TTC549 (cell line): ENCODE measurements at regions not wholly inside any gene's neighbourhood (a gene's known extent, or its start where the extent isn't known, plus 50 kb on each side); places are given as distances from the start of the nearest gene placed in this dataset.

ENCODE experiments used
- FAIRE-seq: peaks from 2 replicates; lab custom pipeline; 2012; peaks lifted over from hg19 to GRCh38; lab: Jason Lieb, UNC

DNA sequence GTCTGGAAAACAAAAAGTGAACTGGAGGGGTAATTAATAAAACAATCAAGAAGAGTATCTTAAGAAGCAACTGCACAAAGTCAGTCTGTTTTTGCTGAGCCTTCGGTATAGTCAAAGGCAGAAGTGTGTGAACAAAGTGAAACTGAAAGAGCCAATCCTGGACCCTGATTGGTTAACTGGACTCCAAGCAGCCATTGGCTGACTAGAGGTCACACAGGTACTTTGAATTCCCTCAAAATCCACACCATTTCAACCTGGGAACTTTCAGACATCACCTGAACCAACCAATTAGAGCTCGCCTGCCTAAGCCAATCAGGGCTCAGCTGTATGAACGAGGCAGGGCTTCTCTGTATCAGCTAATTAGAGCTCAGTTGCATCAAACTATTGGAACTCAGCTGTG lies 286.7 kb downstream of the TLE4 start:
- no peak for FAIRE-seq

DNA sequence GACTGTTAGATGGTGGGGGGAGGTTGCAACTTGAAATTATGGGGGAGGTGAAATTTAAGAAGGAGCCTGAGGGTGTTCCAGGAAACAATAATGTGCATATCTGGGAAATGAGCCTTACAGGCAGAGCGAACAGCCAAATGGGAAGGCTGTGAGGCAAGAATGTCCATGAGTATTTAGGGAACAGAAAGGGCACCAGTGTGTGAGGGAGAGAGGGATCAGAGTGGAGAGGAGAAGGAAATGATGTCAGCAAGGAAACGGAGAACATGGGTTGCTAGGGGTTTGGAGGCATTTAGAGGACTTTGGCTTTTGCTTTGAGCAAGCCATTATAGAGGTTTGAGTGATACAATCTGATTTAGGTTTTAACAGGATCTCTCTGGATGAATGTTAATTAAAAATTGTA lies 285.4 kb downstream of the TLE4 start:
- FAIRE-seq: no peak

DNA sequence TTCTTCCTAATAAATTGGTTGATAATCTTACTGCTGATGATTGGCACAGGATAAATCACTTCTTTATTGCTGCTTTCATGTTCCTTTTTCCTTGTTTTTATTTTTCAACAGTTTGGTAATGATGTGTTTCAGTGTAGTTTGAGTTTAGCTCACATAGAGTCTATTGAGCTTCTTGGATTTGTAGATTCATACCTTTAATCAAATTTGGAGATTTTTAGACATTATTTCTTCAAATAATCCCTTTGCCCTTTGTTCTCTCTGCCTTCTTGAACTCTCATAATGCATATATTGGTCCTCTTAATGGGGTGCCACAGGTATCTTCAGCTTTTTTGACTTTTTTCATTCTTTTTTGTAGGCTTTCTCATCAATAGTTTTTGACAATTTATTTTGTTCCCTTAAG lies 275.3 kb downstream of the TLE4 start:
- FAIRE-seq: no peak

DNA sequence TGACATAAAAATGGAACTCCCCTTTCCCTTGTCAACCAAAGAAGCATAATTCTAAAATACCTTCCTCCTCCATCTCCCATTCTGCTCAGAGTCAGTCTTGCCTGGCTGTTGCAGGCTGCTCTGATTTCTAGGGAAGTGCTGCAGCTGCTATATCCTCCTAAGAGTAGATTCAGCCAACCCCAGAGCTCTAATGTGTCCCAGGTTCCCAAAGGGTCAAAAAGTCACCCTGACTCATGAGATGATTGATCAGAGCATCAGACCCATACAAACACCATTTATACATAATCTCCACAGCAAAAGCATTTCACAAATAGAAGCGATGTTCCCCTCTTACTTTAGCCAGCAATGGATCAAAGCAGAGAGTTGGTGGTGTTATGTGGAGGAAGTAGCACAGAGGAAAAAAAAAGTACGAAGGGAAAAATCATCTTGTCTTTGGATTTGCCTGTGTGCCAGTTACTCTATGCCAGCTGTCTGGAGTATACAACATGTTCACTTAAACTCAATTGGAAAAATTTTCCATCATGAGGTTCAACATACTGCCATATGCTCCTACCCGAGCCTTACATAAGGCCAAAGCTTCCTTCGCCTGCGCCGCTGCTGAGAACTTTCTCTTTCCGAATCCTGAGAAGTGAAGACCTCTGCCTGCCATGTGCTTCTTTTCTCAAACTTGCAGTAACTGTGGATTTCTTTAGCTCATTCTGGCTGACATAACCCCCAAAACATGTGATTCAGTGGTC lies 258.0 kb downstream of the TLE4 start:
- FAIRE-seq: no peak

DNA sequence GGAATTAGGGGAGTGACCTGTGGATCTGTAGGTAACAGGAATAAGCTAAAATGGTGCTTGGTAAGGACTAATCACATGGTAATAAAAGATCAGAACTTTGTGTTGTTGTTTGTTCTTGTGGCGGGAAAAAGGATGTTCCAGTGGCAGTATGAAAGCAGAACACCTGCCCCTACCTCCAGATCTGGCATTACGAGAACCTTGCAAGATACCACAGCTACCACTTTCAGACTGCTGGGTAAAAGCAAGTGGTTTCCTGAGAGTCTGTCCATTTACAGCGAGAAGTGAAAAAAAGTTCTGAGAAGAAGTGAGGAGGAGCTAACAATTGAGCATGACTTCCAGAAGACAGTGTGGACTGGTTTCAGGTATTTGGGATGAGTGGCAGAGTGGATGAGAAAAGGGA lies 252.5 kb downstream of the TLE4 start:
- no peak for FAIRE-seq

DNA sequence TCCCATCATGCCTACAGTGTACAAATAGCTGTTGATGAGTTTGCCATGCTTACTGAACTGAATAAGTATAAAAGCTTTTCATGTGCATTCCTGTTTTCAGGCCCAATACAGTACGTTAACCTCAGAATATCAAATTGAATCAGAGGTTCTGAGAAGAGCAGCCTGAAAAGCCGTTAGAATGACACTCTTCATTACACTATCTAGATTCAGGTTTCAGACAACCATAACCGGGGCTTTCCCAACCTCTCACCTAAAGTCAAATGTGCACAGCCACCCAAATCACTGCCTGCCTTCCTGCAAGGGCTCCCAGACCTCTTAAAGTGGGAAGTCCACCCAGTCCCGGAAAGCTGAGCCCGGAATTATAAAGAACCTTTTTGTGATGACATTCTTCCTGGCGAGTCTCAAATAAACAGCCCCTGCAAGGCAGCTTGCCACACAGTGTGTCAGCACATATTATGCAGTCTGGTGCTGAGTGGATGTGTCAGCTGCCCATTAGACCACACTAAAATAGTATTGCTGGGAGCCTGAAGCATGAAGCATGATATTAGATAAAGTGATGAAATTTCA lies 245.8 kb downstream of the TLE4 start:
- no peak for FAIRE-seq

DNA sequence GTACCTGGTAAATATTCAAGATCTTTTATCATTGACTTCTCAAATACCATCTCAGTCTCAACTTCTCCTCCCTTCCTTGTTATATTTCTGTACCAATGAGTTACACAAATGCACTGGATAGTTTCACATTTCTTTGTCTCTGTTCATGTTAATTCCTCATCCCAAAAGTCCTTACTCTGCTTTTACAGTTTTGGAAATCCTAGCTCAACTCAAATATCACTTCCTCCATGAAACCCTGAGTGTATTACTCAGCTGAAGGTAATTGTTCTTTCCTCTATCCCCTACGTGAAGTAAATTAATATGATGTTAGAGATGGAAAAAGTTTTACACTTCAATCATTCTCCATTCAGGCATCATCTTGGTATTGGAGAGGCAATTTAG lies 241.5 kb downstream of the TLE4 start:
- no peak for FAIRE-seq

DNA sequence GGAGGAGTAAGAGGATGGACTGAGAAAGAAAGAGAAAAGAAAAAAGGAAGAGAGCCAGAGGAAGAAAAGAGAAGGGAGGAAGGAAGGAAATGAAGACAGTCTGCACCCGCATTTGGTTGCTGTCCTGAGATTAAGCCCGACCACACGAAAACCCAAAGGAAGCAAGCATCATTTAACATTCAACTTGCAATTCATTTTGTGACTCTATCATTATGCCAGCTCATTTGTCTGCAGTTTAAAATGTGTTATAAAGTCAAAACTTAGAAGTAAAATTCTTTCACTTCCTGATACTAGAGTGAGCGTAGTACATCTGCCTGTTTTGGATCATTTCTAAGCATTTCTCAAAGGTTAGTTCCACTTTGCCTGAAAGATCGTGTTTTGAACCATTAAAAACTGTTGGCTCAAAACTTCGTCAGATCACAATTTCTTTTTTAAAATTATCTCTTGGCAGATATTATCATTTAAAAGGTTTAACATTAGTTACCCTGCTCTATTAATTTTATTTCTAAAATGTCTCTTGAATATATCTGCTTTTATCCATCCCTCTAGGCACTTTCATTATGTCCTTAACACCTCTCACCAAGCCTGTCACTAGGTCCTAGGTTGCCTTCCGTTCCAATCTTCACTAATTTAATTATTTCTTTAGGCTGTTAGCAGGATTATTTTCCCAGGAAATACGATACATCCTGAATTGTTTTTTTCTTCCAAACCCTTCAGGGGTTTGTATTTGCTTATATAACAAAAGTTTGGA lies 240.9 kb downstream of the TLE4 start:
- no peak for FAIRE-seq

DNA sequence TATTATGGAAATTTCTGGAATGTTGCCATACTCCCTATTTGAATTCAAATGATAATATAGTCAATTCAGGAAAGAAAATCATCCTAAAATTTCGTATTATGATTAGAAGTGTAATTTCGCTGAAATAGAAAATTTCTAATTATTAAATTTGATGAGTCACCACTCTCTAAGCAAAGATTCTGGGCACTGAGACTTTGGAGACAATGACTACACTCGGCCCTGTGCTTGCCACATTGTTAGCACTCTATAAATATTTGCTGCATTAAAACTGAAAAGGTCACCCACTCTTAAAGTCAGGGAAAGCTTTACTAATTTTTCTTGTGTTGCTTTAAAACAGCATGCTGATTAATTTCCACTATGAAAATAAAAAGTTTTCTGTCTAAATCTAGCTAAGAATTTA lies 240.3 kb downstream of the TLE4 start:
- FAIRE-seq: no peak

DNA sequence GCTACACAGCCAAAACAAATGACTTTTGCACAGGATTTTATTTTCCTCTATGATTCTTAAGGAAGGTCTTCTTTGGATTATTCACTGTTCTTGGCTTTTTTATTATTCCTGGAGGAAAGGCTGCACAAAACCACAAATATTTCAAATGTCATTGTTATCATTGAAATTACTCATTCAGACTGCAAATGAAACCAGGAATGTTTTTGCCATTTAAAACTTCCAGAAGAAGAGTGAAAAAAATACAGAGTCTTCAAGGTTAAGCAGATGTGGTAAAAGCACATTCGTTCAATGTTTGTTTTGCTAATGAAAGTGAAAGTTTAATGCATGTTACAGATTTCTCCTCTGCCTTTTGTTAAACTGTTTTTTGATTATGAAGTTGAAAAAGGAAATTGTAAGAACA lies 238.2 kb downstream of the TLE4 start:
- no peak for FAIRE-seq

DNA sequence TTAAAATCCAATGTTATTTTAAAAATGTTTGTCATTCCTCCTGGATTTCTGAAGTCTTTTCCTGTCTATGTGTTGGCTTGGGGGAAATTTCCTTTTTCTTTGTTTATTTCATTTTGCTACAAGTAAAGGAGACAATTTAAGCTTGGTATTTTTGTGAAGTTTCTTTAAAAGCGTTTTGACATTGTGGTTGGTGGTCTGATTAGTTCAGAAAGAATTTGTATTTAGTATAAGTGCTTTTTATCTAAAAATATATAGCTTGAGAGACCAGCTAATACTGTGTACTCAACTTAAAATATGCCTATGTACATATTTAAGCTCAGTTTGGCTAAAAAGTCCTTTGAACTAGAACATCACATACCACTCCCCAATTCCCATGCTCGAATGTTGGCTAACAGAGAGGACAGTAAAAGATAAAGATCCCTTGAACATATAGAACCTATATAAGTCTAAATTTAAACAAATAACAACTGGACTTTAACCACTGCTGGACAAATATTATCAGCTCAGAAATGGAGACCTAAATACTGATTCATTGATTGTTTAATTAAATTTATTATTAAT lies 237.6 kb downstream of the TLE4 start:
- FAIRE-seq: no peak

DNA sequence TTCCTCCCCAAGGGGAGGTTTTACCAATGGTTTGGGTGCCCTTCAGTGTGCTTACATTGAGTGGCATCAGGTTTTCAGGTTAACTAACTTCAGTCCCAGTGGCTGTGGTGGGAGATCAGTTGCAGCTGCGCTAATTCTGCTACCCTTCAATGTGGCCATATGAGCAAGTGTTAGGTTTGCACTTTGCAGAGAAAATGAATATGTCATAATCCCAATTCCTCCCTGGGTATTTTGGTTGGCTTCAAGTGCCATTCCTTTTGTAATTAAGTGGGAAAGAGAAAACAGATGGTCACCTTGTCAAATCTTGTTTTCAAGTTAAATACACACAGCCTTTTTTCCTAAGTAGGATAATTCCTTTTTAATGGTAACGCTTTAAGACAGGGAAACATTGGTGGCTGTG lies 236.2 kb downstream of the TLE4 start:
- no peak for FAIRE-seq

DNA sequence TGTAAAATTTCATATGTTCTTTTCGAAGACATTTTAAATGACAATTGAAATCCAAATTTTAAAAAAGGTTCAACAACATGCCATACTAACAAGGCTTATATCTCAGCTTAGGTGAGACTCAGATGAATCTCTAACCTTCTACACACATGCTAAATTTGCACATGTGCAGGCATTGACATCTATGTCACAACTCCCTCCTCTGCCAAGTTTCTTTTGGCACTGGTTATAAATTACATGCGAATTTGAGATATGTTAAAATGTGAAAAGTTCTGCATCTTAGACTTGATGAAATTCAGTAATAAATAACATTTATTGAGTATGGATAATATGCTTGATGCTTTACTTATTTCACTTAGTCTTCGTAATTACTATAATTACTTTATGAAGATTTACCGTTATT lies 234.3 kb downstream of the TLE4 start:
- FAIRE-seq: no peak

DNA sequence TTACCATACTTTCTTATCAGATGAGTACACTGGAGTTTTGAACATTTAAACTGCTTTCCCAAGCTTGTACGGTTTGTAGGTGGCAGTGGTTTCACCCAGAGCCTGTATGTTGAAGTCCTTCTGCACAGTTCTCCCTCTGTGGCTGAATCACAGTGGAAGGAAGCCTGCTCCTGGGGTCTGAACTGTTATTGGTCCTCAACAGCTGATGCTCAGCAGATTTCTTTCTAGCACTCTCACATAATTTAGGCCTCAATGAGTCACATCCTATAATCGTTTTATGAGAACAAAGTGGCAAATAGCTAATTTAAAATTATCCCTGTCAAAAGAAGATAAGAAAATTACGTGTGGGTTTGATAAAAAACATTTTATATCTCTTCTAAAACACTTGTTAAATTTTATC lies 229.7 kb downstream of the TLE4 start:
- no peak for FAIRE-seq

DNA sequence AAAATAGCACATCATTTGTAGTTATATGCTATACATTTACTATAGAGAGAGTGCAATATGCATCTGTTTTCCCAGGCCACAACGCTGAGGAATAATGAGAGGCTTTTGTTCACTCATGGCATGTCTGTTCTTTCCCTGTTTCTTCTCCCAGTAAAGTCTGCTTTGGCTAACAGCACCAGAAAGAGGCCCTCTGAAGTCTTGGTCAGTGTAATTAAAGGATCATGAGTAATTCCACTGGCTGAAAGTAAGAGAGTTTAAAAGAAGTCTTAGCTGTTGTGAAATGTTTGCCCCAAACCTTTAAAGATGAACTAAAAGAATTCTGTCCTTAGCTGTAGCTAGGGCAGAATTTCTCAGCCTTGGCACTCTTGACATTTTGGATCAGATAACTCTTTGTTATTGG lies 228.8 kb downstream of the TLE4 start:
- FAIRE-seq: no peak

DNA sequence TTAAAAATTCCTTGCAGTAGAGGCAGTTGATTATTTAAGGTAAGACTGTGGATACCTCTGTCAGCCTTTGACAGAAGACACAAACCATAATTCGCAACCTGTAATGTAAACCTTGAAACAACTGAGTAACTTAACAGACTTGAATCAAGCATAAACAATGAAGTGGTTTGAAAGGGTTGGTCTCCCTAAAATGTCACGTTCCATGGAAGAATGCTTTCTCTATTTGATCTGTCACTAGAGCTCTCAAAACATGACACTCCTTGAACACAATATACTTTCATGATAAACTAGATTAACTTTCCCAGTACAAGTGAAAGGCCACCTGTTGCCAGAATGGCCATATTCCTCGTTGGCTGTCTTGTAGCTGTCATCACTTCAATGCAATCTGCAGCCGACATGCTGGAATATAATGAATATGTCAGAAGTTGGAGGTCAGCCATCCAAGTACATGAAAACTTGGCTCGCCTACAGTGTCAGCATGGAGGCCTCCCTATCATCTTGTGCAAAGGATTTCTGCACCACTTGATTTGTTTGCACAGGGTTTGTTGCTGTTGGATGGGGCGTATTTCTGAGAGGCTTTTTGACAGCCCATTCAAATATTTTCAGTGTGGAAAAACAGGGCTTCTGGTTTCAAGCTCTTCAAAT lies 228.0 kb downstream of the TLE4 start:
- FAIRE-seq: no peak

DNA sequence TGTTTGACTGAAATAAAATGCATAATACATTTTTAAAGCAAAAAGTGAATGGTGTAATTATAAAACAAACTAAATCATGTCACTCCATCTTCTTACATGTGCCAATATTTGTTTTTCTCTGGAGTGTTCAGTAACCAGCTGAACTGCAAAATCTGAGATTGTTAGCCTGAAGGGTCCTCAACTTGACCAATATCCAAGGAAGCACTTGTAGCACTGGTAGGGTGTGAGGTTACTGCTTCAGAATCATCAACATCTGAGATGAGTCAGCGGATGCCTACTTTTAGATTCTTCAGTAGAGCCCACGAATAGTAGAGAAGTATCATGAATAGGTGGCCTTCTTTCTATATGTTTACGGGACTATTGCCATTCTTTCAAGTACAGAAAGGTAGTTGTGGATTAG lies 226.7 kb downstream of the TLE4 start:
- FAIRE-seq: no peak

DNA sequence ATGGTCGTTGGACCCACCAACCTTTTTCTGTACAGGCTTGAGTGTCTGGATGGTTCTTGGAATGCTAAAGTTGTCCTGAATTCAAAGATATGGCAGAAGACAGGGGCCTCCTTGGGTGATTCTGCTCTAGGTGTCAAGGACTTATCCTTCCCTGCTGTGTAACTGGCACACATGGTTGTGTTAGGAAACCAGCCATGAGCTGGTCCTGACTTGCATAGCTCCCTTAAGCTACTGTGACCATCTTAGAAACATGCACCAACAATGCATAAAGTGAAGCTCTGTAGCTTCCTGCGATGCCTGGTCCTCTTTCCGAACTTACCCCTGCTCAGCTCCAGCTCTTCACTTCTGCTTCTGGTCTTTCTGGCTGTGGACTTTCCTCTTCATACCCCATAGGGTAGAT lies 224.6 kb downstream of the TLE4 start:
- FAIRE-seq: no peak

DNA sequence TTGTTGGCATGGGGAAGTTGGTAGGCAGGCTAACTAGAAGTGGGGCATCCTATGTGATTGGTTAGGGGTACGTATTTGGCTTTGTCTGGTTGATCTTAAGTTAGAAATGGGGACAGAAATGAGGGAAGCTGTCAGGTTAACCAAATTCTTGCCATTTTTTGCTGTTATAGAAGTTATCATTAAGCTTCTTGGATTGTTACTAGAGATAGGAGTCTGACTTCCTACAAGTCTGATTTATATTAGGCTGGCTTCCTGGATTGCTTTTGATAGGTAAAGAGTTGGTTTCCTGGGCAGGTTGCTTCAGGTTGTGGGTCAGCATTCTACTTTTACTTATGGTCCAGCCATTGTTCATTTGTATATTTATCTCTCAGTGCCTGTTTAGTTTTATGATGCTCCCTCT lies 216.9 kb downstream of the TLE4 start:
- no peak for FAIRE-seq

DNA sequence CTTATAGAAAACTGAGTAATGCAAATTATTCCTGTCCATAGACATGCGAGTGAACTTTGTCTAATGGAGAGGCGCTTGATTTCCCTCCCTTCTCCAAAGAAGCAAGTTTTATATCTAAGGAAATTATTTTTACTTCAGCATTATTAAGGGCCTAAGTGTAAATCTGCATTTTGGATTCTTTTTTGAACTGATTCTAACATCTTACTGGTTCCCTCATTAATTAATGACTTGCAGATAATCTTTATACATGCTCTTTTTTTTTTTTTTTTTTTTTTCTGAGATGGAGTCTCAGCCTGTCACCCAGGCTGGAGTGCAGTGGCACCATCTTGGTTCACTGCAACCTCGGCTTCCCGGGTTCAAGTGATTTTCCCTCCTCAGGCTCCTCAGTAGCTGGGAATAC lies 209.5 kb downstream of the TLE4 start:
- FAIRE-seq: no peak

DNA sequence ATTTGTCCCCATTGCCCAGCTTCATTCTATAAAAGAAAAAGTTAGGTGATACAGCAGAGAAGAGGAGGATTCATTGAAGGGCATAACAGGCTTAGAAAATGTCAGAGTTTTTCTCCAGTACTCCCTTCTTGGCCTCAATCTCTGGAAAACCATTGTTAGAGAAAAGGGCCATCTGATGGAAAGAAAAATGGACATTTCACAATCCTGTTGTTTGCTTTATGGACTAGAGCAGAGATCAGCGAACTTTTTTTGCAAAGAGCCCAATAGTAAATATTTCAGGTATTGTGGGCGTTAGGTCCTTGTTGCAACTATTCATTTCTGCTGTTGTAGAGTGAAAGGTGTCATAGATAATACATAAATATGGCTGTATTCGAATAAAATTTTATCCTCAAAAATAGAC lies 208.8 kb downstream of the TLE4 start:
- no peak for FAIRE-seq

DNA sequence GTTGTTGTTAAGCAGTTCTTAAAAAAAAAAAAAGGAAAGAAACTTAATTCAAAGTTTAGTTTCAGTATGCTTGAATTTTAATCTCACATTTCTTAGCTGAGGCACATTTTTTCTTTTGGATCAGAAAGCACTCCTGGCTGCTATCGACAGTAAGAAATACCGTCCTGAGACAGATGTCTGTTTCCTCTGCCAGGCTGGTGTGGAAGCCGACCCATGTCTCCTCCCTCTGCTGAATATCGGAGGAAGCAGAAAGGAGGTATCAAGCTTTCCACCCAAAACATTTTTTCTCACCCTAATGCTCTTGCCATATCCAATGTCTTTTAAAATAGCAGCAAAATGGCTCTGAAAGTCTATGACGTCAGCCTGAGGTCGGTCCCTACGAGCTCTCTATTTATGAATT lies 208.1 kb downstream of the TLE4 start:
- no peak for FAIRE-seq

DNA sequence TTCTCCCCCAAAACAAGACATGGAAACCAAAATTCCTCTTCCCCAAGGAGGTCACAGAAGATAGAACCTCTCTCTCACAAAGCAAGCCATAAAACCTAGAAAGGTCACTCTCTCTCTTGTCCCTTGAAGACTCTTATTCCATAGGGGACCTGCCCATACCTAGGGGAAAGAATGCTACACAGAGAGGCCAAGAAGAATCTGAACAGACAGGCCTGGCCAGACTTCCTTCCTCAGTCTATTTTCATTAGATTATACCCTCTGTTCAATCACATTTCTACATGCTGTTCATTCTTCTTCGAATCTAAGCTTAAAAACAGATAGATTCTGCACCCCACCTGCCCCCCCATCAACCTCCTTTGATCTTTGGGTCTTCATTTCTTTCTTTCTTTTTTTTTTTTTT lies 206.8 kb downstream of the TLE4 start:
- no peak for FAIRE-seq
